Retinal pigment epithelial cell (primary cell): ENCODE measurements at regions not wholly inside any gene's neighbourhood (a gene's known extent, or its start where the extent isn't known, plus 50 kb on each side); places are given as distances from the start of the nearest gene placed in this dataset.

Experiments
- DNase-seq: peaks from one replicate; pipeline ENCODE4 v3.0.0-alpha.2; 2010; ENCODE audit warnings: low read depth
- H3K4me3 ChIP-seq: 2 replicates; pipeline ENCODE4 v1.5.1; 2011; ENCODE audit warnings: mild to moderate bottlenecking, low read length, control low read depth, moderate library complexity
- CTCF ChIP-seq: conservative IDR thresholded peaks from 2 replicates; pipeline ENCODE4 v1.5.1; 2011; ENCODE audit warnings: low read depth, low read length, control low read depth, inconsistent platforms

DNA sequence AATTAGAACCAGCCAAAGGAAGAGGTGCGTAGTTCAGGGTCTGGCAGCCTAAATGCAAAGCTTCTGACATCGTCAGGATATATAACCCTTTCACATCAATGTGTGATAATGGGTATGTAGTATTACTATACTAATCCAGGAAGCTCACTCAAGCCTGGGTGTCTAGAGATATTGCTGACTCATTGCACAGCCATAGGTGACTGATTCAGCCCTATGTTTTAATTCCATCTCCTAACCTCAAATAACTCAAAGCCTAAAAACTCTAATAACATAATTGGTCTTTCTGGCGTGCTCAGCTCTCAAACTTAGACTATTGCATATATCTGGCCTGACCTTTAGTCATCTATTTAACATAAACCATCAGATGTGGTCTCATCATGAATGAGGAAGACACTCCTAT, 658.4 kb downstream of the TBC1D32 start:
- peak; percentile 37 for DNase-seq
- TF ChIP-seq CTCF = no peak
- no peak overlapping the region for H3K4me3 ChIP-seq

GRCh38 chr6:120671519-120671918, 662.8 kb downstream of the TBC1D32 start:
- peak; percentile 48 for DNase-seq
- no peak overlapping the region for H3K4me3 ChIP-seq
- peak; percentile 49 for TF ChIP-seq CTCF

- H3K4me3 ChIP-seq = no peak overlapping the region
- no peak for DNase-seq
- no peak for TF ChIP-seq CTCF
These were observed 681.8 kb downstream of the TBC1D32 start for GRCh38 chr6:120652506-120652905.

DNA sequence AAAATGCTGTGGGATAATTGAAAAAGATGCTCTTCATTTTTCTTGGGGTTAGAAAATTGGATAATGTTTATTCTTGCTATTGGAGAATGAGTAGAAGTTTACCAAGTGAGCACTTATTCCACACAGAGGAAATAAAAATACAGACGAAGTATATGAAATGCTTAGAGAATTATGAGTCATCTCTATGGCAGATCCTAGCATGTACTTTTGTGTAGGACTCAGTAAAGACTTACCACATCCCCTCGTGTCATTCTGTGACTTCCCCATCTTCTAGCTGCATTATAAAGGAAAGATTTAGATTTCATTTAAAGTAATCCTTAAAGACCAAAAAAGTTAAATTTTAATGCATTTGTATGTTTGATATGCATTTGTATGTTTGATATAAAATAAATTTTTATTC, 685.6 kb downstream of the TBC1D32 start:
- H3K4me3 ChIP-seq = no peak overlapping the region
- no peak for TF ChIP-seq CTCF
- no peak for DNase-seq

DNA sequence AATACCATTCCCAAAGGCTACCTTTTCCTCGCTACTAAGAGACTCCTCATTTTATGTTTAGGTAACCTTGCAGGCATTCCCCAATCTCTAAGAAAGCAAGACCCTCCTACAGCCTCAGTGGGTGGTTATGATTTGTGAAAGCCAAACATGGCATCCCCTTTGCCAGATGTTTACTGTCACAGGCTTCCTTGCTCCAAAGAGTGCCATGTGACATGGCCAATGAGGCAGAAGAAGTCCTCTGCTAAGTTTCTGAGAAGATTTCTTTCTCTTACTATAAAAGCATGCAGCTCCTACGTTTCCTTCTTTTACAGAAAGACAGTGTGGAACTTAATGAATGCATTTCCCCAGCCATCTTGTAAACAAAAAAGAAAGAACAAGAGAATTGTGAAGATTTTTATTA, 688.2 kb downstream of the TBC1D32 start:
- no peak for DNase-seq
- H3K4me3 ChIP-seq = no peak overlapping the region
- no peak for TF ChIP-seq CTCF

- no peak overlapping the region for H3K4me3 ChIP-seq
- DNase-seq = no peak
- TF ChIP-seq CTCF = no peak
These were observed 701.3 kb downstream of the TBC1D32 start for GRCh38 chr6:120632975-120633374.

GRCh38 chr6:120627612-120628011, 706.7 kb downstream of the TBC1D32 start:
- no peak for DNase-seq
- no peak for TF ChIP-seq CTCF

More at GRCh38 chr6:120627612-120628011, 706.7 kb downstream of the TBC1D32 start:
- H3K4me3 ChIP-seq = no peak overlapping the region
